ENCODE measurements at regions not wholly inside any gene's neighbourhood (a gene's known extent, or its start where the extent isn't known, plus 50 kb on each side); places are given as distances from the start of the nearest gene placed in this dataset.

GRCh38 chr15:69723404-69724096 lies 270.9 kb downstream of the RPLP1 start:
- TF ChIP-seq, protein P1, sequence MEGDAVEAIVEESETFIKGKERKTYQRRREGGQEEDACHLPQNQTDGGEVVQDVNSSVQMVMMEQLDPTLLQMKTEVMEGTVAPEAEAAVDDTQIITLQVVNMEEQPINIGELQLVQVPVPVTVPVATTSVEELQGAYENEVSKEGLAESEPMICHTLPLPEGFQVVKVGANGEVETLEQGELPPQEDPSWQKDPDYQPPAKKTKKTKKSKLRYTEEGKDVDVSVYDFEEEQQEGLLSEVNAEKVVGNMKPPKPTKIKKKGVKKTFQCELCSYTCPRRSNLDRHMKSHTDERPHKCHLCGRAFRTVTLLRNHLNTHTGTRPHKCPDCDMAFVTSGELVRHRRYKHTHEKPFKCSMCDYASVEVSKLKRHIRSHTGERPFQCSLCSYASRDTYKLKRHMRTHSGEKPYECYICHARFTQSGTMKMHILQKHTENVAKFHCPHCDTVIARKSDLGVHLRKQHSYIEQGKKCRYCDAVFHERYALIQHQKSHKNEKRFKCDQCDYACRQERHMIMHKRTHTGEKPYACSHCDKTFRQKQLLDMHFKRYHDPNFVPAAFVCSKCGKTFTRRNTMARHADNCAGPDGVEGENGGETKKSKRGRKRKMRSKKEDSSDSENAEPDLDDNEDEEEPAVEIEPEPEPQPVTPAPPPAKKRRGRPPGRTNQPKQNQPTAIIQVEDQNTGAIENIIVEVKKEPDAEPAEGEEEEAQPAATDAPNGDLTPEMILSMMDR (IDR thresholded peaks at IDR 0.05), result no peak
- no peak for TF ChIP-seq POLR2A (IDR thresholded peaks at IDR 0.05)
- no peak for TF ChIP-seq POLR2AphosphoS5 (IDR thresholded peaks at IDR 0.05)

Data from prostate gland (tissue), 2 donors.